ENCODE measurements at regions not wholly inside any gene's neighbourhood (a gene's known extent, or its start where the extent isn't known, plus 50 kb on each side); places are given as distances from the start of the nearest gene placed in this dataset.

- DNase-seq (ENCODE audit: low read depth), result no peak
- no peak for TF ChIP-seq CTCF (IDR thresholded peaks at IDR 0.05; ENCODE audit: low read depth, low read length, missing control alignments)
- H3K4me3 ChIP-seq (ENCODE audit: low read depth, low read length), result no peak overlapping the region
Measured at GRCh38 chr17:72400488-72400827, 279.6 kb downstream of the SOX9 start.

GRCh38 chr17:72400863-72401262, 280.0 kb downstream of the SOX9 start:
- no peak for DNase-seq (ENCODE audit: low read depth)
- no peak for TF ChIP-seq CTCF (IDR thresholded peaks at IDR 0.05; ENCODE audit: low read depth, low read length, missing control alignments)
- no peak overlapping the region for H3K4me3 ChIP-seq (ENCODE audit: low read depth, low read length)

GRCh38 chr17:72401883-72402726, 281.3 kb downstream of the SOX9 start:
- DNase-seq (ENCODE audit: low read depth), result no peak
- no peak overlapping the region for H3K4me3 ChIP-seq (ENCODE audit: low read depth, low read length)
- no peak for TF ChIP-seq CTCF (IDR thresholded peaks at IDR 0.05; ENCODE audit: low read depth, low read length, missing control alignments)

- no peak for DNase-seq (ENCODE audit: low read depth)
- no peak for TF ChIP-seq CTCF (IDR thresholded peaks at IDR 0.05; ENCODE audit: low read depth, low read length, missing control alignments)
- H3K4me3 ChIP-seq (ENCODE audit: low read depth, low read length), result no peak overlapping the region
Measured at GRCh38 chr17:72402727-72403210, 281.9 kb downstream of the SOX9 start.

GRCh38 chr17:72403713-72404209, 282.9 kb downstream of the SOX9 start:
- no peak for DNase-seq (ENCODE audit: low read depth)
- H3K4me3 ChIP-seq (ENCODE audit: low read depth, low read length), result no peak overlapping the region
- no peak for TF ChIP-seq CTCF (IDR thresholded peaks at IDR 0.05; ENCODE audit: low read depth, low read length, missing control alignments)

- no peak for TF ChIP-seq CTCF (IDR thresholded peaks at IDR 0.05; ENCODE audit: low read depth, low read length, missing control alignments)
- DNase-seq (ENCODE audit: low read depth), result no peak
Measured at GRCh38 chr17:72404872-72405271, 284.1 kb downstream of the SOX9 start.

More at GRCh38 chr17:72404872-72405271, 284.1 kb downstream of the SOX9 start:
- no peak overlapping the region for H3K4me3 ChIP-seq (ENCODE audit: low read depth, low read length)

Data from GM12864 (cell line).